AG04450 (cell line): ENCODE measurements at regions not wholly inside any gene's neighbourhood (a gene's known extent, or its start where the extent isn't known, plus 50 kb on each side); places are given as distances from the start of the nearest gene placed in this dataset.

Source experiments
- CTCF ChIA-PET: fragments of 300-600, 350-600 bp; formaldehyde crosslinking; extraction: SDS; loops from one replicate; lab custom pipeline; 2022; ENCODE audit warnings: antibody characterized with exemption, inconsistent platforms; lab: Charles Lee
- POLR2A ChIA-PET: fragments of 350-600 bp; formaldehyde crosslinking; extraction: SDS; loops from one replicate; lab custom pipeline; 2021; ENCODE audit warnings: antibody characterized with exemption, inconsistent platforms; lab: Yijun Ruan, JAX
- DNase-seq: peaks from one replicate; pipeline ENCODE4 v3.0.0-alpha.2; 2011; ENCODE audit warnings: low read depth, low spot score
- H3K27ac ChIP-seq: one replicate; pipeline ENCODE4 v1.5.1; 2012; ENCODE audit warnings: low read depth, low read length, control low read depth
- H3K27me3 ChIP-seq: one replicate; pipeline ENCODE4 v1.6.0; 2012; ENCODE audit warnings: low read length; ENCODE audit not compliant: control insufficient read depth, insufficient read depth
- H3K4me3 ChIP-seq: 2 replicates; pipeline ENCODE4 v1.5.1; 2011; ENCODE audit warnings: mild to moderate bottlenecking, low read depth, low read length, control low read depth
- H3K9me3 ChIP-seq: 2 replicates; pipeline ENCODE4 v1.5.1; 2012; ENCODE audit warnings: low read length; ENCODE audit not compliant: control insufficient read depth, insufficient read depth
- TF ChIP-seq, protein P1 (sequence below): IDR thresholded peaks from 2 replicates; pipeline ENCODE4 v1.5.1; 2011; ENCODE audit warnings: low read depth, low read length, control low read depth, inconsistent platforms

DNA sequence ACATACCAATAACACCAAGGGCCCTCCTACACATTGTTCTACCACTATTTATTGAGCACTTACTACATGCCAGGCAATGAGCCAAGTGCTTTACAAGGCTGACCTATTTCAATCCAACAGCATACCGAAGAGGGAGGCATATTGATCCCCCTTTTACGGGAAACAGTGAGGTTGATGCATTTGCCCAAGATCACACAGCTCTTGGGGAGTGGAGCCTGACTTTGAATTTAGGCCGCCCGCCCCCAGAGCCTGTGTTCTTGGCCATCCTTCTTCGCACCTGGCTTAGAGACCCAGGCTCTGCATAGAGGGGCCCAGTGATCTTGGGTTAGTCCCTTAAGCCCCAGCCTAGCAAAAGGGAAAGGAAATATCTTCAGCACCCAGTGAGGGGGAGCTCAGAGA lies 158.1 kb upstream of the IER5L start:
- Histone ChIP-seq H3K27ac (peak overlapping the region; percentile 31), H3K4me3 (no peak overlapping the region), H3K9me3 (peaks cover under 1% of the 10 kb centered on the region), H3K27me3 (no peaks in the 10 kb centered on the region)
- TF ChIP-seq, protein P1, sequence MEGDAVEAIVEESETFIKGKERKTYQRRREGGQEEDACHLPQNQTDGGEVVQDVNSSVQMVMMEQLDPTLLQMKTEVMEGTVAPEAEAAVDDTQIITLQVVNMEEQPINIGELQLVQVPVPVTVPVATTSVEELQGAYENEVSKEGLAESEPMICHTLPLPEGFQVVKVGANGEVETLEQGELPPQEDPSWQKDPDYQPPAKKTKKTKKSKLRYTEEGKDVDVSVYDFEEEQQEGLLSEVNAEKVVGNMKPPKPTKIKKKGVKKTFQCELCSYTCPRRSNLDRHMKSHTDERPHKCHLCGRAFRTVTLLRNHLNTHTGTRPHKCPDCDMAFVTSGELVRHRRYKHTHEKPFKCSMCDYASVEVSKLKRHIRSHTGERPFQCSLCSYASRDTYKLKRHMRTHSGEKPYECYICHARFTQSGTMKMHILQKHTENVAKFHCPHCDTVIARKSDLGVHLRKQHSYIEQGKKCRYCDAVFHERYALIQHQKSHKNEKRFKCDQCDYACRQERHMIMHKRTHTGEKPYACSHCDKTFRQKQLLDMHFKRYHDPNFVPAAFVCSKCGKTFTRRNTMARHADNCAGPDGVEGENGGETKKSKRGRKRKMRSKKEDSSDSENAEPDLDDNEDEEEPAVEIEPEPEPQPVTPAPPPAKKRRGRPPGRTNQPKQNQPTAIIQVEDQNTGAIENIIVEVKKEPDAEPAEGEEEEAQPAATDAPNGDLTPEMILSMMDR, result no peak
- POLR2A ChIA-PET, result interaction anchor here (1.0 to 3.1 kb wide), 3 partner anchors 158 to 197 kb away, joined by 3 to 20 read pairs (median 12); partner anchors contain the start of gene IER5L
- CTCF ChIA-PET, result interaction anchor here (1.5 kb wide), 1 partner anchor 162 kb away, joined by 6 read pairs; no protein-coding TSS in a partner anchor
- DNase-seq, result no peak

DNA sequence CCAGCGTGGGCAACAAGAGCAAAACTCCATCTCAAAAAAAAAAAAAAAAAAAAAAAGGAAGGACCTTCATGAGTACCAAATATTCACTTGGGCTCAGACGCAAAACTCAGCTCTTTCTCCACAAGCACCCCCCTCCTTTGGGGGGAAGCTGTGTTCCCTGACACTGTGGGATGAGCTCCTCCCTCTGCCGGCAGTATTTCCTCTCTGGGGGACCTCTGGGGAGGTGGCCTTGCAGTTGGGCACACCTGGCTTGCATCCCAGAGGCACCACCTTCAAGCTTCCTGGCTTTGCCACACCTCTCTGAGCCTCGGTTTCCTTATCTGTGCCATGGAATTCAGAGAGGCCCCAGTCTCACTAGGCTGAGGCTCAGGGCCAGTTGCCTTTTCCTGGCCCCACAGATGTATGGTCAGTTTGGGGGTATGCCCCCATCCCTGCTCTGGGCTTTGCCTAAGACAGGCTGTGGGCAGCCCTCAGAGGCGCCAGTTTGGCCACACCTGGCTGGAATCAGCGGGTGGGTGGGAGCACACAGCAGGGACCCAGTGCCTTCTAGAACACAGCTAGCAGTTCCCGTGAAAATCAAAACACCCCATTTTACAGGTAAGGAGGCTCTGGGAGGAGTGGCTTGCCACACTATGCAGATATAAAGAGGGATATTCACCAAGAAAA lies 157.5 kb upstream of the IER5L start:
- POLR2A ChIA-PET, result interaction anchor here (1.0 to 3.1 kb wide), 4 partner anchors 147 to 197 kb away, joined by 3 to 20 read pairs (median 9); partner anchors contain the start of gene IER5L

DNA sequence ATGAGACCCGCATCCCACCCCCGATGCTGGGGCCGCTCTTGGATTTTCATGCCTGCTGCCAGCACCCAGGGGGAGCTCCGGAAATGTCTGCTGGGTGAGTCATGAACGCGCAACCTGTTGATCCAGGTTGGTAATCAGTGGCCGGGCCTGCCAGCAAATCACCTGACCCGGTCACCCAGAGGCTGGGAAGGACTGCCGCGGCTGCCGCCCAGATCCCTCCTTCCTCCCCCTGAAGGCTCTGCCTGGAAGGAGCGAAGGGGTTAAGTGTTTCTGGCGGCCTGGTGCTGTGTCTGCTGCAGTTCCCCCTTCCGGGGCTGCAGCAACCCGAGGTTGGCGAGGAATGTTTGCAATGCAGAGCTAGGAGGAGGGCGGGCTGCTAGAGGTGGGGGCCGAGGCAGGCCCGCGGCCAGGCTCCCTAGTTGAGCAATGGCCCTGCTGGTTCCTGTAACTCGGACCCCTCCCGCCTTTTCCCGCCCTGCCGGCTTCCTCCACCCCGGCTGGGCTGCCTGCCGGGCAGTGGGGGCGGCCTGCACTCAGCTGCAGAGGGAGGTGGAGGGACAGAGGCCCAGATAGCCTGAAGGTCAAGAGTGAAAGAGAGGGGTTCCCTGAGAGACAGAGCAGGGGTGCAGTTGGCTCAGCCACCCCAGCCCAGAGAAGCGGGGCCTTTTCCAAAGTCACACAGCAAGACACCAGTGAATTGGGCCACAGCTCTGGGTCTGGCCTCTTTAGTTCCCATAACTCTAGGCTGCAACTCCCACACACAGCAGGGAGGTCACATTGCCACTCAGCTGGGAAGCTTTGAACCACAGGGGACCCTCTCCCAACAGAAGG lies 156.3 kb upstream of the IER5L start:
- CTCF ChIA-PET, result no interaction called here
- TF ChIP-seq, protein P1, result 0 out of 2 replicates have a peak, but pooled peaks have one; percentile 2
- Histone ChIP-seq H3K9me3 (peaks cover 11% of the 10 kb centered on the region), H3K4me3 (peak overlapping the region; percentile 12; the same call in 1 of the 2 replicates), H3K27ac (peak overlapping the region; percentile 86), H3K27me3 (no peaks in the 10 kb centered on the region)
- POLR2A ChIA-PET, result interaction anchor here (0.6 to 3.1 kb wide), 10 partner anchors 14 to 216 kb away, joined by 3 to 20 read pairs (median 4); partner anchors contain the start of gene IER5L
- peak; percentile 87 for DNase-seq

More for the DNA sequence above, 157.5 kb upstream of the IER5L start:
- Histone ChIP-seq H3K9me3 (peaks cover 5% of the 10 kb centered on the region), H3K4me3 (no peak overlapping the region), H3K27me3 (no peaks in the 10 kb centered on the region), H3K27ac (no peak overlapping the region)
- no peak for DNase-seq
- CTCF ChIA-PET, result interaction anchor here (0.6 to 1.5 kb wide), 2 partner anchors 161 to 197 kb away, joined by 3 to 6 read pairs; no protein-coding TSS in a partner anchor
- TF ChIP-seq, protein P1, result no peak

DNA sequence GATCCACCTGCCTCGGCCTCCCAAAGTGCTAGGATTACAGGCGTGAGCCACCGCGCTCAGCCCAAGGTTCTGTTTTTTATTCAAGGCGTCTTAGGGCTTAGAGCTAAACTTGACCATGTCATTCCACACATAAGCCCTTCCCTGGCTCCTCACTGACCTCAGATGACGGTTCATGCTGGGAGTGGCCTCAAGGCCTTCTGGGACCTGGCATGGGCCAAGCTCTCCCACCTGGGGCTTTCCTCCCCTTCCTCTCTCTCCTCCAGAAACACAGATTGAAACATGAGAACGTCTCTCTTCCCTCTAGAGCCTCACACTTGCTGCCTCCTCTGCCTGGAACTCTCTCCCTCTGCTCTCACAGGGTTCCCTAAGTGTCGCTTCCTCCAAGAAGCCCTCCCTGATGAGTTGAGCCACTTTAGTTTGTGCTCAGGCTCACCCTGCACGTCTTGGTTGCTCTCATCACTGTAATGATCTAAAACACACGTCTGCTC lies 155.6 kb upstream of the IER5L start:
- ChIA-PET POLR2A (interaction anchor here (0.6 to 3.1 kb wide), 9 partner anchors 13 to 450 kb away, joined by 3 to 20 read pairs (median 4); partner anchors contain the start of gene IER5L), CTCF (interaction anchor here (0.6 kb wide), 1 partner anchor 160 kb away, joined by 3 read pairs; no protein-coding TSS in a partner anchor)
- H3K9me3 ChIP-seq, result peaks cover 11% of the 10 kb centered on the region
- H3K27me3 ChIP-seq, result no peaks in the 10 kb centered on the region
- no peak overlapping the region for H3K4me3 ChIP-seq
- TF ChIP-seq, protein P1, result no peak
- no peak for DNase-seq
- H3K27ac ChIP-seq, result peak overlapping the region; percentile 86
